ENCODE measurements at regions not wholly inside any gene's neighbourhood (a gene's known extent, or its start where the extent isn't known, plus 50 kb on each side); places are given as distances from the start of the nearest gene placed in this dataset.
"Not testable (repeated sequence)": the region's sequence is repeated elsewhere in the genome, so short reads cannot be mapped to it uniquely, and the experiment has no call there.

- Mint-ChIP-seq H3K27ac (no peak overlapping the region), H3K4me3 (no peak overlapping the region)
These were observed 1181.7 kb downstream of the EFNA5 start for GRCh38 chr5:106489004-106489403.

GRCh38 chr5:106488407-106488806 is 1182.3 kb downstream of the EFNA5 start:
- Mint-ChIP-seq H3K4me1 (ENCODE audit: low read depth) (no peaks in the 10 kb centered on the region), H3K27ac (no peak overlapping the region), H3K4me3 (no peak overlapping the region), H3K9me3 (peaks cover 1 to 6% of the 10 kb centered on the region in 2 donors), H3K36me3 (ENCODE audit: insufficient read depth in 2 of 2) (no peaks in the 10 kb centered on the region), H3K27me3 (ENCODE audit: low read depth) (no peaks in the 10 kb centered on the region)
- DNase-seq (no peak), ATAC-seq (replicated peaks in 1 of 2) (no peak)

More at GRCh38 chr5:106489004-106489403, 1181.7 kb downstream of the EFNA5 start:
- Mint-ChIP-seq H3K4me1 (ENCODE audit: low read depth) (no peaks in the 10 kb centered on the region), H3K36me3 (ENCODE audit: insufficient read depth in 2 of 2) (no peaks in the 10 kb centered on the region), H3K9me3 (peaks cover 1 to 4% of the 10 kb centered on the region in 2 donors), H3K27me3 (ENCODE audit: low read depth) (no peaks in the 10 kb centered on the region)
- ATAC-seq (replicated peaks in 1 of 2) (no peak), DNase-seq (no peak)

GRCh38 chr5:106481374-106481773 is 1189.4 kb downstream of the EFNA5 start:
- H3K27ac Mint-ChIP-seq: no peak overlapping the region
- H3K4me3 Mint-ChIP-seq: no peak overlapping the region
- H3K9me3 Mint-ChIP-seq: peaks cover 2 to 4% of the 10 kb centered on the region in 2 donors
- no peaks in the 10 kb centered on the region for H3K36me3 Mint-ChIP-seq (ENCODE audit: insufficient read depth in 2 of 2)
- H3K4me1 Mint-ChIP-seq (ENCODE audit: low read depth): no peaks in the 10 kb centered on the region
- no peaks in the 10 kb centered on the region for H3K27me3 Mint-ChIP-seq (ENCODE audit: low read depth)
- DNase-seq (no peak), ATAC-seq (replicated peaks in 1 of 2) (no peak)

- H3K4me1 Mint-ChIP-seq (ENCODE audit: low read depth): no peaks in the 10 kb centered on the region
- no peak for ATAC-seq (replicated peaks in 1 of 2)
- no peak for DNase-seq
- H3K36me3 Mint-ChIP-seq (ENCODE audit: insufficient read depth in 2 of 2): no peaks in the 10 kb centered on the region
- H3K9me3 Mint-ChIP-seq: peaks cover 1 to 2% of the 10 kb centered on the region in 2 donors
- no peaks in the 10 kb centered on the region for H3K27me3 Mint-ChIP-seq (ENCODE audit: low read depth)
- no peak overlapping the region for H3K27ac Mint-ChIP-seq
- H3K4me3 Mint-ChIP-seq: no peak overlapping the region
These were observed 1194.1 kb downstream of the EFNA5 start for GRCh38 chr5:106476630-106477029.

GRCh38 chr5:106474066-106474465 is 1196.7 kb downstream of the EFNA5 start:
- no peaks in the 10 kb centered on the region for H3K27me3 Mint-ChIP-seq (ENCODE audit: low read depth)
- no peak overlapping the region for H3K27ac Mint-ChIP-seq
- no peak for ATAC-seq (replicated peaks in 1 of 2)
- no peaks in the 10 kb centered on the region for H3K4me1 Mint-ChIP-seq (ENCODE audit: low read depth)
- H3K4me3 Mint-ChIP-seq: no peak overlapping the region
- peaks cover 0 to 2% of the 10 kb centered on the region in 2 donors for H3K36me3 Mint-ChIP-seq (ENCODE audit: insufficient read depth in 2 of 2)
- DNase-seq: no peak
- H3K9me3 Mint-ChIP-seq: peaks cover 7 to 8% of the 10 kb centered on the region in 2 donors

- no peaks in the 10 kb centered on the region for H3K27me3 Mint-ChIP-seq (ENCODE audit: low read depth)
- no peak overlapping the region for H3K4me3 Mint-ChIP-seq
- peaks cover 0 to 4% of the 10 kb centered on the region in 2 donors for H3K9me3 Mint-ChIP-seq
- no peak for ATAC-seq (replicated peaks in 1 of 2)
- no peaks in the 10 kb centered on the region for H3K4me1 Mint-ChIP-seq (ENCODE audit: low read depth)
- H3K27ac Mint-ChIP-seq: no peak overlapping the region
- no peaks in the 10 kb centered on the region for H3K36me3 Mint-ChIP-seq (ENCODE audit: insufficient read depth in 2 of 2)
- DNase-seq: no peak
These were observed 1211.2 kb downstream of the EFNA5 start for GRCh38 chr5:106459541-106459940.

- peaks cover 2 to 8% of the 10 kb centered on the region in 2 donors for H3K9me3 Mint-ChIP-seq
- no peaks in the 10 kb centered on the region for H3K36me3 Mint-ChIP-seq (ENCODE audit: insufficient read depth in 2 of 2)
- DNase-seq (no peak), ATAC-seq (replicated peaks in 1 of 2) (no peak)
- H3K4me1 Mint-ChIP-seq (ENCODE audit: low read depth): no peaks in the 10 kb centered on the region
- H3K27ac Mint-ChIP-seq: no peak overlapping the region
- H3K27me3 Mint-ChIP-seq (ENCODE audit: low read depth): no peaks in the 10 kb centered on the region
- H3K4me3 Mint-ChIP-seq: no peak overlapping the region
These were observed 1215.9 kb downstream of the EFNA5 start for GRCh38 chr5:106454651-106455415.

GRCh38 chr5:106454050-106454449 is 1216.7 kb downstream of the EFNA5 start:
- peaks cover 2 to 8% of the 10 kb centered on the region in 2 donors for H3K9me3 Mint-ChIP-seq
- no peak overlapping the region for H3K27ac Mint-ChIP-seq
- H3K27me3 Mint-ChIP-seq (ENCODE audit: low read depth): no peaks in the 10 kb centered on the region
- H3K36me3 Mint-ChIP-seq (ENCODE audit: insufficient read depth in 2 of 2): no peaks in the 10 kb centered on the region
- ATAC-seq (replicated peaks in 1 of 2) (no peak), DNase-seq (no peak)
- H3K4me1 Mint-ChIP-seq (ENCODE audit: low read depth): no peaks in the 10 kb centered on the region
- no peak overlapping the region for H3K4me3 Mint-ChIP-seq

- no peak overlapping the region for H3K27ac Mint-ChIP-seq
- no peaks in the 10 kb centered on the region for H3K36me3 Mint-ChIP-seq (ENCODE audit: insufficient read depth in 2 of 2)
- H3K4me1 Mint-ChIP-seq (ENCODE audit: low read depth): no peaks in the 10 kb centered on the region
- no peak for DNase-seq
- H3K9me3 Mint-ChIP-seq: peaks cover 2 to 4% of the 10 kb centered on the region in 2 donors
- no peak overlapping the region for H3K4me3 Mint-ChIP-seq
- no peak for ATAC-seq (replicated peaks in 1 of 2)
- H3K27me3 Mint-ChIP-seq (ENCODE audit: low read depth): no peaks in the 10 kb centered on the region
These were observed 1218.7 kb downstream of the EFNA5 start for GRCh38 chr5:106451998-106452397.

GRCh38 chr5:106443746-106444145 is 1227.0 kb downstream of the EFNA5 start:
- Mint-ChIP-seq H3K27me3 (ENCODE audit: low read depth) (no peaks in the 10 kb centered on the region), H3K4me1 (ENCODE audit: low read depth) (no peaks in the 10 kb centered on the region), H3K9me3 (no peaks in the 10 kb centered on the region), H3K27ac (no peak overlapping the region), H3K4me3 (no peak overlapping the region), H3K36me3 (ENCODE audit: insufficient read depth in 2 of 2) (no peaks in the 10 kb centered on the region)
- DNase-seq: no peak
- ATAC-seq (replicated peaks in 1 of 2): no peak

- Mint-ChIP-seq H3K4me3 (no peak overlapping the region), H3K36me3 (ENCODE audit: insufficient read depth in 2 of 2) (peaks cover 0 to 2% of the 10 kb centered on the region in 2 donors), H3K9me3 (peaks cover 0 to 3% of the 10 kb centered on the region in 2 donors), H3K27ac (no peak overlapping the region), H3K4me1 (ENCODE audit: low read depth) (no peaks in the 10 kb centered on the region), H3K27me3 (ENCODE audit: low read depth) (no peaks in the 10 kb centered on the region)
- ATAC-seq (replicated peaks in 1 of 2) (no peak), DNase-seq (no peak)
These were observed 1235.6 kb downstream of the EFNA5 start for GRCh38 chr5:106435185-106435584.

- H3K36me3 Mint-ChIP-seq (ENCODE audit: insufficient read depth in 2 of 2); H3K4me3 Mint-ChIP-seq; H3K9me3 Mint-ChIP-seq; H3K27ac Mint-ChIP-seq; H3K4me1 Mint-ChIP-seq (ENCODE audit: low read depth); DNase-seq; ATAC-seq (replicated peaks in 1 of 2); H3K27me3 Mint-ChIP-seq (ENCODE audit: low read depth): not testable (repeated sequence)
These were observed 1240.0 kb downstream of the EFNA5 start for GRCh38 chr5:106430733-106431132.

GRCh38 chr5:106423109-106423897 is 1247.4 kb downstream of the EFNA5 start:
- H3K27me3 Mint-ChIP-seq (ENCODE audit: low read depth): no peaks in the 10 kb centered on the region
- DNase-seq: no peak
- H3K9me3 Mint-ChIP-seq: peaks cover 1 to 4% of the 10 kb centered on the region in 2 donors
- no peaks in the 10 kb centered on the region for H3K36me3 Mint-ChIP-seq (ENCODE audit: insufficient read depth in 2 of 2)
- H3K4me3 Mint-ChIP-seq: no peak overlapping the region
- H3K27ac Mint-ChIP-seq: no peak overlapping the region
- no peaks in the 10 kb centered on the region for H3K4me1 Mint-ChIP-seq (ENCODE audit: low read depth)
- ATAC-seq (replicated peaks in 1 of 2): no peak

All from activated T-cell treated with anti-CD3 and anti-CD28 coated beads, Interleukin-2, amount 50 U/mL, for 72 hours (primary cell).